H1 (cell line): ENCODE measurements at regions not wholly inside any gene's neighbourhood (a gene's known extent, or its start where the extent isn't known, plus 50 kb on each side); places are given as distances from the start of the nearest gene placed in this dataset.

Experiments used
- TF ChIP-seq, protein P1 (sequence below): IDR thresholded peaks from 2 replicates; pipeline ENCODE4 v1.6.1; 2011; ENCODE audit warnings: low read depth, mild to moderate bottlenecking, low read length; ENCODE audit not compliant: insufficient read depth

- TF ChIP-seq, protein P1, sequence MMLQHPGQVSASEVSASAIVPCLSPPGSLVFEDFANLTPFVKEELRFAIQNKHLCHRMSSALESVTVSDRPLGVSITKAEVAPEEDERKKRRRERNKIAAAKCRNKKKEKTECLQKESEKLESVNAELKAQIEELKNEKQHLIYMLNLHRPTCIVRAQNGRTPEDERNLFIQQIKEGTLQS = no peak
These were observed 107.3 kb upstream of the LUZP2 start (continued) for GRCh38 chr11:24389575-24389974.
